ENCODE measurements at regions not wholly inside any gene's neighbourhood (a gene's known extent, or its start where the extent isn't known, plus 50 kb on each side); places are given as distances from the start of the nearest gene placed in this dataset.

DNA sequence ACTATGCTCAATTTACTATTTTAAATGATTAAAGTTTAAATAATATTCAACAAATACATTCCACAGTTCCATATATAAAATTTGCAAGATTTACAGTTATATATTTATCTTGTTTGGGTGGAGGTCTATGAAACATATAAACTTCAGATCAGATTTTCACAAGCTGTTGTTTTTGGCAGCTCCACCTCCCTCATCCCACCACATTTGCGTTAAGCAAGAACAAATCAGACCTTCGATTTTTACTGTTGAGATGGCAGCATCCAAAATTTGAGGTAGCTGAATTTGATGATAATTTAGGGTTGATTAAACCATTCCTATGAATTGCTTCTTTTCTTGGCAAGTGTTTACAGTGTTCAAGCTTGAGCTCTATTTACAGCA, 986.4 kb downstream of the REEP3 start:
- H3K36me3 ChIP-seq (ENCODE audit: control insufficient read depth in 2 of 2, insufficient read depth in 2 of 2, low read length in 1 of 2) = no peaks in the 10 kb centered on the region
- no peak overlapping the region for H3K4me3 ChIP-seq (ENCODE audit: low read length in 2 of 2)
- H3K27ac ChIP-seq (ENCODE audit: low read depth in 1 of 2, low read length in 1 of 2) = no peak overlapping the region
- H3K4me1 ChIP-seq (ENCODE audit: control insufficient read depth in 2 of 2, insufficient read depth in 2 of 2, low read length in 2 of 2) = no peaks in the 10 kb centered on the region
- 72% methylated on average over 2 of the region's 2 CpGs for WGBS
- DNase-seq (ENCODE audit: low read depth in 6 of 9, low spot score in 9 of 9) = no peak
- H3K27me3 ChIP-seq (ENCODE audit: control insufficient read depth in 2 of 2, insufficient read depth in 1 of 2, low read length in 1 of 2) = no peaks in the 10 kb centered on the region
- H3K9me3 ChIP-seq (ENCODE audit: control insufficient read depth in 2 of 2, insufficient read depth in 1 of 2, low read length in 1 of 2) = no peaks in the 10 kb centered on the region

DNA sequence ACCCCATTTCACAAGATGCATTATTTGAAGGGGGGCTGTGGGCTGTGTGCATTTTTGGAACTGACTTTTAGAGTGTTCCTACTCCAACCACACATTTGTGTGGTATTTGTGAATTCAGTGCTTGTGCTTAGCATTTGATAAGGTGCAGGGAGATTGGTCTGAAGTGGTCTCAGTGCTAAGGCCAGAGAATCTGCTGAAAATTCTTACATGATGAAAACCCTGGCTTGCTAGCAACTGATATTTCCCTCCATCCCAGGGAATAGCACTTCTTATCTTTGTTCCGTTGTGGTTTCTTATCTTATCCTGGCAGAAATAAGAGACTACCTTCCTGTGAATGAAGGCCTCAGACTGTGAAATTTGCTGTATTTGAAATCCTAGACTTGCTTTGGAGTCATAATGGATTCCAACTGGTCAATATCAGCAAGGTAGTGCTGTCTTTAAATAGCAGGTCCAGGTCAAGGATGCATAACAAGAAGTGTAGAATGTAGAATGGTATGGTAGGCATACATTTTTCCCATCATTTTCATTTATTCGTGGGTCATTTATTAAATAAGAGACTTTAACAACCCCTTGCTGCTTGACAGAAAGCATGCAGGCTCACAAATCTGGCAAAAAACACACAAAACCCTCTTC, 986.9 kb downstream of the REEP3 start:
- Histone ChIP-seq H3K27me3 (ENCODE audit: control insufficient read depth in 2 of 2, insufficient read depth in 1 of 2, low read length in 1 of 2) (no peaks in the 10 kb centered on the region), H3K4me3 (ENCODE audit: low read length in 2 of 2) (no peak overlapping the region), H3K36me3 (ENCODE audit: control insufficient read depth in 2 of 2, insufficient read depth in 2 of 2, low read length in 1 of 2) (no peaks in the 10 kb centered on the region), H3K4me1 (ENCODE audit: control insufficient read depth in 2 of 2, insufficient read depth in 2 of 2, low read length in 2 of 2) (no peaks in the 10 kb centered on the region), H3K27ac (ENCODE audit: low read depth in 1 of 2, low read length in 1 of 2) (no peak overlapping the region), H3K9me3 (ENCODE audit: control insufficient read depth in 2 of 2, insufficient read depth in 1 of 2, low read length in 1 of 2) (no peaks in the 10 kb centered on the region)
- WGBS = 23% methylated on average over 2 of the region's 2 CpGs
- DNase-seq (ENCODE audit: low read depth in 6 of 9, low spot score in 9 of 9) = no peak

DNA sequence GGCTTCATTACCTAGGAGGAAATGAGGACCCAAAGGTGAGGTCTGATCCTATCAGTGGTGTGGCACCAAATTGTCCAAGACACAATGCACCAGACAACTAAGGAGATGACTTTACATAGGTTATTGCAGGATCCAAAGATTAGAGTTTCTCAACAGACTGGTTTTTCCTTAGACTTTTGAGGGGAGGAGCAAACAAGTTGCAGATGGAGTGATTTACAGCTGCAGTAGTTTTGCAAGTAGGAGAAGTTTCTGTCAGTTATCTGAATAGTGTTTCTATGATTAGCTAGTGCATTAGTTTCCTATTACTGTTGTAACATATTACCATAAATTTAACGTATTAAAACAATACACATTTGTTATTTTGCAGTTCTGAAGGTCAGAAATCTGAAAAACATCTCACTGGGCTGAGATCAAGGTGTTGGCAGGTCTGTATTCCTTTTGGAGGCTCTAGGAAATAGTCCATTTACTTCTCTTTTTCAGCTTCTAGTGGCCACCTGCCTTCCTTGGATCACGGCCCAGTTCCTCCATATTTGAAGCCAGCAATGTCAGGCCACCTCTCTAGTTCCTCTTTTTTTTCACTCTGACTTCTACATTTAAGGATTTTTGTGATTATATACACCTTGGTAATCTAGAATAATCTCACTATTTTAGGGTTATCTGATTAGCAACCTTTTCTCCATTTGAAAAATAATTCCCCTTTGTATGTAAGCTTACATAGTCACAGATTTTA, 994.9 kb downstream of the REEP3 start:
- Histone ChIP-seq H3K36me3 (ENCODE audit: control insufficient read depth in 2 of 2, insufficient read depth in 2 of 2, low read length in 1 of 2) (no peaks in the 10 kb centered on the region), H3K4me1 (ENCODE audit: control insufficient read depth in 2 of 2, insufficient read depth in 2 of 2, low read length in 2 of 2) (no peaks in the 10 kb centered on the region), H3K27ac (ENCODE audit: low read depth in 1 of 2, low read length in 1 of 2) (no peak overlapping the region), H3K4me3 (ENCODE audit: low read length in 2 of 2) (no peak overlapping the region), H3K9me3 (ENCODE audit: control insufficient read depth in 2 of 2, insufficient read depth in 1 of 2, low read length in 1 of 2) (no peaks in the 10 kb centered on the region), H3K27me3 (ENCODE audit: control insufficient read depth in 2 of 2, insufficient read depth in 1 of 2, low read length in 1 of 2) (no peaks in the 10 kb centered on the region)
- WGBS = 12% methylated on average over 2 of the region's 2 CpGs
- DNase-seq (ENCODE audit: low read depth in 6 of 9, low spot score in 9 of 9) = no peak

GRCh38 chr10:64518456-64518855, 997.3 kb downstream of the REEP3 start:
- no peak overlapping the region for H3K27ac ChIP-seq (ENCODE audit: low read depth in 1 of 2, low read length in 1 of 2)
- 71% methylated on average over 2 of the region's 2 CpGs for WGBS
- DNase-seq (ENCODE audit: low read depth in 6 of 9, low spot score in 9 of 9) = no peak
- no peaks in the 10 kb centered on the region for H3K4me1 ChIP-seq (ENCODE audit: control insufficient read depth in 2 of 2, insufficient read depth in 2 of 2, low read length in 2 of 2)
- H3K4me3 ChIP-seq (ENCODE audit: low read length in 2 of 2) = no peak overlapping the region
- no peaks in the 10 kb centered on the region for H3K36me3 ChIP-seq (ENCODE audit: control insufficient read depth in 2 of 2, insufficient read depth in 2 of 2, low read length in 1 of 2)
- no peaks in the 10 kb centered on the region for H3K27me3 ChIP-seq (ENCODE audit: control insufficient read depth in 2 of 2, insufficient read depth in 1 of 2, low read length in 1 of 2)
- H3K9me3 ChIP-seq (ENCODE audit: control insufficient read depth in 2 of 2, insufficient read depth in 1 of 2, low read length in 1 of 2) = no peaks in the 10 kb centered on the region

DNA sequence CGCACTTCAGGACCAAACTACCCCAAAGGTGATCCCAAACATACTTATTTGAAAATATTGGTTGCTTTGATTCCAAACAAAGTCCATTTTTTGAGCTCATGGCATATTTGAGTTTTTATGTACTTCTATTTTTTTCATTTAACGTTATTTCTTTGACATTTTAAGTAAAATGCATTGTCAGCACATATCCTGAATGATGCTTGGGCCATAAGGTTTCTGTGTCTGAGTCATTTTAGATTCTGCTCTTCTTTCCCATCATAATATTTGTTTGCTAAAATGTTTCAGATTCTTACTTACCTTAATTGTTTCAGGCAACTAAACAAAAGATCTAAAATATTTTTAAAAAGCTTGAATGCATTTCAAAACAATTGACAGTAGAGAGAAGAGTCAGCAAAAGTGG, 998.2 kb downstream of the REEP3 start:
- 47% methylated on average over 2 of the region's 2 CpGs for WGBS
- no peak for DNase-seq (ENCODE audit: low read depth in 6 of 9, low spot score in 9 of 9)
- Histone ChIP-seq H3K27me3 (ENCODE audit: control insufficient read depth in 2 of 2, insufficient read depth in 1 of 2, low read length in 1 of 2) (no peaks in the 10 kb centered on the region), H3K4me1 (ENCODE audit: control insufficient read depth in 2 of 2, insufficient read depth in 2 of 2, low read length in 2 of 2) (no peaks in the 10 kb centered on the region), H3K36me3 (ENCODE audit: control insufficient read depth in 2 of 2, insufficient read depth in 2 of 2, low read length in 1 of 2) (no peaks in the 10 kb centered on the region), H3K9me3 (ENCODE audit: control insufficient read depth in 2 of 2, insufficient read depth in 1 of 2, low read length in 1 of 2) (no peaks in the 10 kb centered on the region), H3K4me3 (ENCODE audit: low read length in 2 of 2) (no peak overlapping the region), H3K27ac (ENCODE audit: low read depth in 1 of 2, low read length in 1 of 2) (no peak overlapping the region)

- Histone ChIP-seq H3K27ac (ENCODE audit: low read depth in 1 of 2, low read length in 1 of 2) (no peak overlapping the region), H3K36me3 (ENCODE audit: control insufficient read depth in 2 of 2, insufficient read depth in 2 of 2, low read length in 1 of 2) (no peaks in the 10 kb centered on the region), H3K4me1 (ENCODE audit: control insufficient read depth in 2 of 2, insufficient read depth in 2 of 2, low read length in 2 of 2) (no peaks in the 10 kb centered on the region), H3K27me3 (ENCODE audit: control insufficient read depth in 2 of 2, insufficient read depth in 1 of 2, low read length in 1 of 2) (no peaks in the 10 kb centered on the region), H3K9me3 (ENCODE audit: control insufficient read depth in 2 of 2, insufficient read depth in 1 of 2, low read length in 1 of 2) (no peaks in the 10 kb centered on the region), H3K4me3 (ENCODE audit: low read length in 2 of 2) (no peak overlapping the region)
- no peak for DNase-seq (ENCODE audit: low read depth in 6 of 9, low spot score in 9 of 9)
- 95% methylated on average over 1 of the region's 1 CpG for WGBS
Measured at GRCh38 chr10:64519831-64520230, 998.6 kb downstream of the REEP3 start.

DNA sequence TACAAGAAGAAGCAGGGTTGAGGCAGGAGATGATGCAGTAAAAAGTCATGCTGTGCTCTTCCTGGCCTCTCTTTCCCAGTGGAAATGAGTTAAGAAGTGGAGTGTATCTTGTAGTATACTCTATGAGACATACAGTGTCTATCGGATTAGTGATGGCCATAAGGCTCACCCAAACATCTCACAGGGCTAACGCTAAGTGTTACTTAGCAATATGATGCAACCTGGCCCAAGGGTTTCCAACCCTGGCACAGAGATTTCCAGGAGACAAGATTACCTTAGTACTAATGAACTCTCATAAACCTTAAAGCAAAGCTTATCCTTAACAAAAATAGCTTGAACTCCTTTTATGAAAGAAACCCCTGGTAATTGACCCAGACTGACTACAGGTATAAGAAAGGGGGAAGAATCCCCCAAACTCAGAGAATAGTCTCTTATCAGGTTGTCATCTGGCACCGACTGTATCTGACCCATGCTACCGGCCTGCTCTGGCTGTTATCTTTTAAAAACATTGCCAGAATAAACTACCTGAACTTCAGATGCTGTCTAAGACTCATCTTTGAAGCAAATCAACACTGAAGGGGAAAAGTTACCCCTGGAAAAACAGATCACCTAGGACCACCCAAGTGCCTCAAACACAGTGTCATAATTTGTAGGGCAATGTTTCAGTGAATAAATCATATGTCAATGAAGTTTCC, 1002.0 kb downstream of the REEP3 start:
- Histone ChIP-seq H3K9me3 (ENCODE audit: control insufficient read depth in 2 of 2, insufficient read depth in 1 of 2, low read length in 1 of 2) (no peaks in the 10 kb centered on the region), H3K4me3 (ENCODE audit: low read length in 2 of 2) (no peak overlapping the region), H3K27ac (ENCODE audit: low read depth in 1 of 2, low read length in 1 of 2) (no peak overlapping the region), H3K27me3 (ENCODE audit: control insufficient read depth in 2 of 2, insufficient read depth in 1 of 2, low read length in 1 of 2) (no peaks in the 10 kb centered on the region), H3K4me1 (ENCODE audit: control insufficient read depth in 2 of 2, insufficient read depth in 2 of 2, low read length in 2 of 2) (no peaks in the 10 kb centered on the region), H3K36me3 (ENCODE audit: control insufficient read depth in 2 of 2, insufficient read depth in 2 of 2, low read length in 1 of 2) (no peaks in the 10 kb centered on the region)
- 93% methylated on average over 4 of the region's 4 CpGs for WGBS
- no peak for DNase-seq (ENCODE audit: low read depth in 6 of 9, low spot score in 9 of 9)

GRCh38 chr10:64528294-64529002, 1007.2 kb downstream of the REEP3 start:
- Histone ChIP-seq H3K9me3 (ENCODE audit: control insufficient read depth in 2 of 2, insufficient read depth in 1 of 2, low read length in 1 of 2) (no peaks in the 10 kb centered on the region), H3K27ac (ENCODE audit: low read depth in 1 of 2, low read length in 1 of 2) (no peak overlapping the region), H3K36me3 (ENCODE audit: control insufficient read depth in 2 of 2, insufficient read depth in 2 of 2, low read length in 1 of 2) (no peaks in the 10 kb centered on the region), H3K4me3 (ENCODE audit: low read length in 2 of 2) (no peak overlapping the region), H3K4me1 (ENCODE audit: control insufficient read depth in 2 of 2, insufficient read depth in 2 of 2, low read length in 2 of 2) (no peaks in the 10 kb centered on the region), H3K27me3 (ENCODE audit: control insufficient read depth in 2 of 2, insufficient read depth in 1 of 2, low read length in 1 of 2) (no peaks in the 10 kb centered on the region)
- DNase-seq (ENCODE audit: low read depth in 6 of 9, low spot score in 9 of 9) = no peak
- WGBS = 82% methylated on average over 7 of the region's 7 CpGs

DNA sequence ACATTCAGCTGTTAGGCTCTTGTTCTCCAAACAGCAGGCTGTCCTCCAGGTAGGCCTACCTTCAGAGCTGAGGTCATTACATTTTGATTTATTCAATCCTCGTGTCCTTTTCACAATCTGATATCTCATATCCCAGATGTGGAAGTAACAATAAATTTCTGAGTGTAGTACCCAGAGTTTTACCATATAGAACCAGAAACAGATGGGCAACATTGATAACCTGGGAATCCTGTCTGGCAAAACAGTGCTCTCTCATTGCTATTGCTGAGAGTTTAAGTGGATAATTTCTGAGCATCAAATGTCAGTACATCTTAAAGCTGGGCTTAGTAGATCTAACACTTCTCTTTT, 1007.8 kb downstream of the REEP3 start:
- no peaks in the 10 kb centered on the region for H3K9me3 ChIP-seq (ENCODE audit: control insufficient read depth in 2 of 2, insufficient read depth in 1 of 2, low read length in 1 of 2)
- H3K27me3 ChIP-seq (ENCODE audit: control insufficient read depth in 2 of 2, insufficient read depth in 1 of 2, low read length in 1 of 2) = no peaks in the 10 kb centered on the region
- H3K4me3 ChIP-seq (ENCODE audit: low read length in 2 of 2) = no peak overlapping the region
- no peaks in the 10 kb centered on the region for H3K36me3 ChIP-seq (ENCODE audit: control insufficient read depth in 2 of 2, insufficient read depth in 2 of 2, low read length in 1 of 2)
- no peak overlapping the region for H3K27ac ChIP-seq (ENCODE audit: low read depth in 1 of 2, low read length in 1 of 2)
- WGBS = 19% methylated on average over 1 of the region's 1 CpG
- no peak for DNase-seq (ENCODE audit: low read depth in 6 of 9, low spot score in 9 of 9)
- H3K4me1 ChIP-seq (ENCODE audit: control insufficient read depth in 2 of 2, insufficient read depth in 2 of 2, low read length in 2 of 2) = no peaks in the 10 kb centered on the region

Measured in thymus (tissue), 11 donors.